ENCODE measurements at regions not wholly inside any gene's neighbourhood (a gene's known extent, or its start where the extent isn't known, plus 50 kb on each side); places are given as distances from the start of the nearest gene placed in this dataset.

- DNase-seq (ENCODE audit: low read depth, low spot score) = no peak
Measured at GRCh38 chr14:38521591-38521990, 265.7 kb upstream of the CLEC14A start.

- no peak for DNase-seq (ENCODE audit: low read depth, low spot score)
Measured at GRCh38 chr14:38517426-38517825, 261.5 kb upstream of the CLEC14A start.

GRCh38 chr14:38512236-38512635 is 256.3 kb upstream of the CLEC14A start:
- DNase-seq (ENCODE audit: low read depth, low spot score) = no peak

- DNase-seq (ENCODE audit: low read depth, low spot score) = no peak
Measured at GRCh38 chr14:38507299-38507698, 251.4 kb upstream of the CLEC14A start.

GRCh38 chr14:38505973-38506249 is 250.0 kb upstream of the CLEC14A start:
- no peak for DNase-seq (ENCODE audit: low read depth, low spot score)

GRCh38 chr14:38505221-38505972 is 249.5 kb upstream of the CLEC14A start:
- no peak for DNase-seq (ENCODE audit: low read depth, low spot score)

GRCh38 chr14:38504175-38504574 is 248.3 kb upstream of the CLEC14A start:
- DNase-seq (ENCODE audit: low read depth, low spot score) = no peak

GRCh38 chr14:38502239-38502638 is 246.3 kb upstream of the CLEC14A start:
- no peak for DNase-seq (ENCODE audit: low read depth, low spot score)

GRCh38 chr14:38500125-38500524 is 244.2 kb upstream of the CLEC14A start:
- DNase-seq (ENCODE audit: low read depth, low spot score) = no peak

- no peak for DNase-seq (ENCODE audit: low read depth, low spot score)
Measured at GRCh38 chr14:38496092-38496491, 240.2 kb upstream of the CLEC14A start.

- no peak for DNase-seq (ENCODE audit: low read depth, low spot score)
Measured at GRCh38 chr14:38490273-38490672, 234.4 kb upstream of the CLEC14A start.

- DNase-seq (ENCODE audit: low read depth, low spot score) = no peak
Measured at GRCh38 chr14:38485026-38485425, 229.1 kb upstream of the CLEC14A start.

GRCh38 chr14:38481952-38482678 is 226.2 kb upstream of the CLEC14A start:
- no peak for DNase-seq (ENCODE audit: low read depth, low spot score)

GRCh38 chr14:38469156-38469555 is 213.3 kb upstream of the CLEC14A start:
- no peak for DNase-seq (ENCODE audit: low read depth, low spot score)

- DNase-seq (ENCODE audit: low read depth, low spot score) = no peak
Measured at GRCh38 chr14:38442208-38442607, 186.3 kb upstream of the CLEC14A start.

- no peak for DNase-seq (ENCODE audit: low read depth, low spot score)
Measured at GRCh38 chr14:38432186-38432585, 176.3 kb upstream of the CLEC14A start.

- no peak for DNase-seq (ENCODE audit: low read depth, low spot score)
Measured at GRCh38 chr14:38431156-38431555, 175.3 kb upstream of the CLEC14A start.

GRCh38 chr14:38430522-38430921 is 174.6 kb upstream of the CLEC14A start:
- no peak for DNase-seq (ENCODE audit: low read depth, low spot score)

- no peak for DNase-seq (ENCODE audit: low read depth, low spot score)
Measured at GRCh38 chr14:38425324-38425976, 169.6 kb upstream of the CLEC14A start.

- DNase-seq (ENCODE audit: low read depth, low spot score) = no peak
Measured at GRCh38 chr14:38420048-38420447, 164.2 kb upstream of the CLEC14A start.

- no peak for DNase-seq (ENCODE audit: low read depth, low spot score)
Measured at GRCh38 chr14:38419579-38419978, 163.7 kb upstream of the CLEC14A start.

GRCh38 chr14:38412654-38413053 is 156.8 kb upstream of the CLEC14A start:
- no peak for DNase-seq (ENCODE audit: low read depth, low spot score)

- no peak for DNase-seq (ENCODE audit: low read depth, low spot score)
Measured at GRCh38 chr14:38410442-38410841, 154.5 kb upstream of the CLEC14A start.
